Endothelial cell of umbilical vein (primary cell): ENCODE measurements at regions not wholly inside any gene's neighbourhood (a gene's known extent, or its start where the extent isn't known, plus 50 kb on each side); places are given as distances from the start of the nearest gene placed in this dataset.

Experiments used
- CTCF ChIP-seq, 2 donors: IDR thresholded peaks; 1 replicate in 1 of 2; 2 replicates in 1 of 2; pipeline ENCODE4 v1.5.1; 2011; ENCODE audit warnings: low read length in 2 of 2, mild to moderate bottlenecking in 2 of 2, moderate library complexity in 2 of 2, control low read depth in 1 of 2, inconsistent platforms in 1 of 2, low read depth in 1 of 2; ENCODE audit not compliant: insufficient read depth in 1 of 2; ENCODE audit errors: extremely low read depth in 1 of 2
- JUN ChIP-seq: IDR thresholded peaks from 2 replicates; pipeline ENCODE4 v1.6.1; 2011; ENCODE audit warnings: borderline replicate concordance, low read depth; ENCODE audit not compliant: insufficient read length, insufficient read depth
- MYC ChIP-seq: IDR thresholded peaks from one replicate; pipeline ENCODE4 v1.6.1; 2011; ENCODE audit warnings: mild to moderate bottlenecking, low read depth, low read length
- POLR2A ChIP-seq: IDR thresholded peaks from 2 replicates; pipeline ENCODE4 v1.6.1; 2012; ENCODE audit warnings: low read depth, mild to moderate bottlenecking, control low read depth, low read length

GRCh38 chr22:48891688-48892577, 935.7 kb downstream of the BRD1 start:
- TF ChIP-seq CTCF (IDR thresholded peaks at IDR 0.05; ENCODE audit: extremely low read depth in 1 of 2, insufficient read depth in 1 of 2, low read depth in 1 of 2, low read length in 2 of 2) = no peak
- TF ChIP-seq POLR2A = no peak
- no peak for TF ChIP-seq MYC
- no peak for TF ChIP-seq JUN
